MM.1S (cell line): ENCODE measurements at regions not wholly inside any gene's neighbourhood (a gene's known extent, or its start where the extent isn't known, plus 50 kb on each side); places are given as distances from the start of the nearest gene placed in this dataset.

Experiments
- DNase-seq: peaks from one replicate; pipeline ENCODE4 v3.0.0-alpha.2; 2015
- H2AFZ ChIP-seq: fragments of 300-600 bp; sonication (generic); 2 replicates; pipeline ENCODE4 v1.6.0; 2016; ENCODE audit warnings: antibody characterized with exemption, low read length
- H3F3A ChIP-seq: fragments of 300-600 bp; sonication (generic); 2 replicates; pipeline ENCODE4 v1.6.1; 2016; ENCODE audit warnings: mild to moderate bottlenecking, antibody characterized with exemption, low read length, moderate library complexity, mixed read lengths; ENCODE audit not compliant: insufficient read depth
- H3K27ac ChIP-seq: fragments of 300-600 bp; sonication (generic); 2 replicates; pipeline ENCODE4 v1.5.1; 2016; ENCODE audit warnings: mild to moderate bottlenecking, low read length
- H3K27me3 ChIP-seq: fragments of 300-600 bp; sonication (generic); replicated peaks from 2 replicates; pipeline ENCODE4 v1.6.0; 2016; ENCODE audit warnings: low read length; ENCODE audit not compliant: insufficient read depth
- H3K36me3 ChIP-seq: fragments of 300-600 bp; sonication (generic); replicated peaks from 2 replicates; pipeline ENCODE4 v1.6.1; 2016; ENCODE audit warnings: mild to moderate bottlenecking, low read length, mixed read lengths; ENCODE audit not compliant: insufficient read depth
- H3K4me1 ChIP-seq: fragments of 300-600 bp; sonication (generic); 2 replicates; pipeline ENCODE4 v1.6.1; 2016; ENCODE audit warnings: low read length, mixed read lengths
- H3K4me2 ChIP-seq: fragments of 300-600 bp; sonication (generic); 2 replicates; pipeline ENCODE4 v1.6.0; 2016; ENCODE audit warnings: low read depth, low read length
- H3K4me3 ChIP-seq: fragments of 300-600 bp; sonication (generic); 2 replicates; pipeline ENCODE4 v1.5.1; 2016; ENCODE audit warnings: low read length, mixed read lengths
- H3K79me2 ChIP-seq: fragments of 300-600 bp; sonication (generic); 2 replicates; pipeline ENCODE4 v1.6.1; 2016; ENCODE audit warnings: mixed run types, low read length, mixed read lengths
- H3K9ac ChIP-seq: fragments of 300-600 bp; sonication (generic); 2 replicates; pipeline ENCODE4 v1.6.1; 2016; ENCODE audit warnings: low read length, mixed read lengths
- H3K9me2 ChIP-seq: fragments of 300-600 bp; sonication (generic); replicated peaks from 2 replicates; pipeline ENCODE4 v1.6.1; 2016; ENCODE audit warnings: mild to moderate bottlenecking, low read length, mixed read lengths; ENCODE audit not compliant: insufficient read depth
- H3K9me3 ChIP-seq: fragments of 300-600 bp; sonication (generic); replicated peaks from 2 replicates; pipeline ENCODE4 v1.6.1; 2016; ENCODE audit warnings: mild to moderate bottlenecking, low read length, mixed read lengths; ENCODE audit not compliant: insufficient read depth
- H4K20me1 ChIP-seq: fragments of 300-600 bp; sonication (generic); 2 replicates; pipeline ENCODE4 v1.6.1; 2016; ENCODE audit warnings: mild to moderate bottlenecking, low read length, moderate library complexity, mixed read lengths; ENCODE audit not compliant: insufficient read depth
- EZH2 ChIP-seq: fragments of 300-600 bp; sonication (generic); optimal IDR thresholded peaks from 2 replicates; pipeline ENCODE3; 2017; ENCODE audit warnings: low read depth, mild to moderate bottlenecking, antibody characterized with exemption, low read length, mixed read lengths
- EZH2phosphoT487 ChIP-seq: fragments of 300-600 bp; sonication (generic); IDR thresholded peaks from 2 replicates; pipeline ENCODE4 v1.6.1; 2018; ENCODE audit warnings: antibody characterized with exemption, low read length
- TF ChIP-seq, protein P1 (sequence below): fragments of 300-600 bp; sonication (generic); IDR thresholded peaks from 2 replicates; pipeline ENCODE4 v1.5.1; 2016; ENCODE audit warnings: antibody characterized with exemption, low read length, mixed read lengths

DNA sequence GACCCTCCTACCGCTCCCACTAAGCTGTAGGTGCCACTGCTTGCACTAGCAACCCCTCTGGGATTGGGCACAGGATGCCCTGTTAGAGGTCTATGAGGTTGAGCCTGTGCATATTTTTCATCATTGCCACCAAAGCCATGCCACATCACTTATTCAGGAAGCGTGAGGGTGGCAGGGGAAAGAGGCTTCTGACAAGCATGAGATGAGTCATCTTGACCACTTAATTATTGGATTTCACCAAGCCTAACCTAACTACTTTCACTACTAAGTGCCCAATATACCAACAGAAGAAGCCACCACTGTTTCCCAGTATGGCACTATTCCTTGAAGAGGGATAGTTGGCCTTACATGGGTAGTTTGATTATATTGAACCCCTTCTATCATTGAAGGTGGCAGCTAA is 181.3 kb upstream of the EPHA4 start:
- Histone ChIP-seq H3K9me2 (no peaks in the 10 kb centered on the region), H3K4me3 (no peak overlapping the region), H3K4me1 (no peaks in the 10 kb centered on the region), H4K20me1 (no peaks in the 10 kb centered on the region), H3F3A (no peaks in the 10 kb centered on the region), H3K27ac (no peak overlapping the region), H3K79me2 (no peaks in the 10 kb centered on the region), H3K27me3 (no peaks in the 10 kb centered on the region), H3K36me3 (no peaks in the 10 kb centered on the region), H3K4me2 (no peak overlapping the region), H3K9me3 (no peaks in the 10 kb centered on the region), H3K9ac (no peak overlapping the region), H2AFZ (no peak overlapping the region)
- no peak for DNase-seq
- no peak for TF ChIP-seq EZH2
- TF ChIP-seq, protein P1, sequence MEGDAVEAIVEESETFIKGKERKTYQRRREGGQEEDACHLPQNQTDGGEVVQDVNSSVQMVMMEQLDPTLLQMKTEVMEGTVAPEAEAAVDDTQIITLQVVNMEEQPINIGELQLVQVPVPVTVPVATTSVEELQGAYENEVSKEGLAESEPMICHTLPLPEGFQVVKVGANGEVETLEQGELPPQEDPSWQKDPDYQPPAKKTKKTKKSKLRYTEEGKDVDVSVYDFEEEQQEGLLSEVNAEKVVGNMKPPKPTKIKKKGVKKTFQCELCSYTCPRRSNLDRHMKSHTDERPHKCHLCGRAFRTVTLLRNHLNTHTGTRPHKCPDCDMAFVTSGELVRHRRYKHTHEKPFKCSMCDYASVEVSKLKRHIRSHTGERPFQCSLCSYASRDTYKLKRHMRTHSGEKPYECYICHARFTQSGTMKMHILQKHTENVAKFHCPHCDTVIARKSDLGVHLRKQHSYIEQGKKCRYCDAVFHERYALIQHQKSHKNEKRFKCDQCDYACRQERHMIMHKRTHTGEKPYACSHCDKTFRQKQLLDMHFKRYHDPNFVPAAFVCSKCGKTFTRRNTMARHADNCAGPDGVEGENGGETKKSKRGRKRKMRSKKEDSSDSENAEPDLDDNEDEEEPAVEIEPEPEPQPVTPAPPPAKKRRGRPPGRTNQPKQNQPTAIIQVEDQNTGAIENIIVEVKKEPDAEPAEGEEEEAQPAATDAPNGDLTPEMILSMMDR, result no peak
- TF ChIP-seq EZH2phosphoT487, result no peak

DNA sequence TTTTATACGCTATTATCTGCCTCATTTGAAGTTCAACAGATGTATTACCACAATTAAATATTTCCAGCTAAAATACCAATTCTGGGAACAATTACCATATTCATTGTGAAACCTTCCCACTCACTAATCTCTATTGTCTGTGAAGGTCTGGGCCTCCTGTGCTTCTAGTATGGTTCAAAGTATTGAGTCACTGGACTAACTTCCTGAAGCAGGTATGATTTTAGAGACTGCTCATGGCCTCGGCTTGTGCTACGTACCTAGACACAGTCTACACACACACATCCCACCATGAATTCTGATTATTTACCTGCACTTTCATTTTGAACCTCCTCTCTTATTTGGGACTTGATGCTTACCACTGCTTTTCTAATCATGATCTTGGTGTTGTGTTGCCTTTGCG is 180.7 kb upstream of the EPHA4 start:
- Histone ChIP-seq H3K27me3 (no peaks in the 10 kb centered on the region), H3K79me2 (no peaks in the 10 kb centered on the region), H3K36me3 (no peaks in the 10 kb centered on the region), H4K20me1 (no peaks in the 10 kb centered on the region), H3K9me2 (no peaks in the 10 kb centered on the region), H3K4me3 (no peak overlapping the region), H3F3A (no peaks in the 10 kb centered on the region), H3K4me1 (no peaks in the 10 kb centered on the region), H3K9ac (no peak overlapping the region), H3K27ac (no peak overlapping the region), H2AFZ (no peak overlapping the region), H3K9me3 (no peaks in the 10 kb centered on the region), H3K4me2 (no peak overlapping the region)
- DNase-seq, result no peak
- no peak for TF ChIP-seq EZH2phosphoT487
- no peak for TF ChIP-seq EZH2
- TF ChIP-seq, protein P1, result no peak

DNA sequence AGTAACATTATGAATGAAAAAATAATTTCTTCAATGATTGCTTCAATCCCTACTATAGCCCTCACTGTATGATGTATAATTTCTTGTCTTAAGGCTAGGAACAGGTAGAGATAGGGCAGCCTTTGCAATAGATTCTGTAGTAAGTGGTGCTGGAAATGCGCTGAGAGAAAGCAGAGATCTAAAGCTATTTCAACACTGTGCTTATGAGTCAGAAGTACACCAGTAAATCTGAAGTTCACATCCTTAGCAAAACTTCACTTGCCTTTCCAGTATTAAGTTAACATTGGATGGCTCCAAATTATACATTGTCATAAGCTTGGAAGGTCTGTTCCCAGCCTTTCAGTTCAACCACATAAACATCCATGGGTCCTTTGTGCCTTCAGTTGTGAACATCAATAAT is 178.2 kb upstream of the EPHA4 start:
- Histone ChIP-seq H3K4me2 (no peak overlapping the region), H3K27ac (no peak overlapping the region), H3K36me3 (no peaks in the 10 kb centered on the region), H3K9me3 (no peaks in the 10 kb centered on the region), H4K20me1 (no peaks in the 10 kb centered on the region), H3K9ac (no peak overlapping the region), H3K4me1 (no peaks in the 10 kb centered on the region), H3F3A (no peaks in the 10 kb centered on the region), H3K27me3 (no peaks in the 10 kb centered on the region), H3K79me2 (no peaks in the 10 kb centered on the region), H3K9me2 (no peaks in the 10 kb centered on the region), H2AFZ (no peak overlapping the region), H3K4me3 (no peak overlapping the region)
- TF ChIP-seq EZH2 (no peak), EZH2phosphoT487 (no peak)
- TF ChIP-seq, protein P1, result no peak
- DNase-seq, result no peak
